SK-N-SH (cell line): ENCODE measurements at regions not wholly inside any gene's neighbourhood (a gene's known extent, or its start where the extent isn't known, plus 50 kb on each side); places are given as distances from the start of the nearest gene placed in this dataset.

Experiments used
- CTCF ChIA-PET: fragments of 300-600, 350-600 bp; formaldehyde crosslinking; extraction: SDS; loops from one replicate; lab custom pipeline; 2021; lab: Yijun Ruan, JAX
- POLR2A ChIA-PET: fragments of 350-600 bp; sonication (Branson Sonifier 250); formaldehyde crosslinking; extraction: SDS; loops from one replicate; lab custom pipeline; 2020; ENCODE audit warnings: antibody characterized with exemption, inconsistent platforms; lab: Yijun Ruan, JAX
- DNase-seq: peaks from one replicate; pipeline ENCODE4 v3.0.0; 2012
- H2AFZ ChIP-seq: fragments of 200-600 bp; sonication (generic); 2 replicates; pipeline ENCODE4 v1.8.1; 2016; ENCODE audit warnings: antibody characterized with exemption, mild to moderate bottlenecking, low read depth
- H3F3A ChIP-seq: fragments of 200-600 bp; sonication (generic); replicated peaks from 2 replicates; pipeline ENCODE3; 2016; ENCODE audit warnings: antibody characterized with exemption, mild to moderate bottlenecking; ENCODE audit not compliant: insufficient read depth
- H3K27ac ChIP-seq, 2 experiments: fragments of 200-500 bp in 1 of 2; fragments of 200-600 bp in 1 of 2; sonication (Bioruptor generic) in 1 of 2; sonication (generic), shearing (Covaris generic) in 1 of 2; 2 replicates each; pipeline versions ENCODE4 v1.5.1 to v1.6.1; 2014 to 2016; ENCODE audit warnings: low read depth in 2 of 2, inconsistent platforms in 1 of 2, low read length in 1 of 2, mild to moderate bottlenecking in 1 of 2, mixed read lengths in 1 of 2
- H3K27me3 ChIP-seq: fragments of 200-600 bp; sonication (generic), shearing (Covaris generic); 2 replicates; pipeline ENCODE4 v1.6.1; 2016; ENCODE audit warnings: mixed run types; ENCODE audit not compliant: insufficient read depth
- H3K36me3 ChIP-seq, 2 experiments: fragments of 200-500 bp in 1 of 2; fragments of 200-600 bp in 1 of 2; sonication (Bioruptor generic) in 1 of 2; sonication (generic) in 1 of 2; replicated peaks in 1 of 2; 2 replicates each; pipeline versions ENCODE3 to v1.5.1; 2014 to 2016; ENCODE audit warnings: low read length in 1 of 2, mild to moderate bottlenecking in 1 of 2; ENCODE audit not compliant: insufficient read depth in 2 of 2, control insufficient read depth in 1 of 2
- H3K4me1 ChIP-seq, 2 experiments: fragments of 200-500 bp in 1 of 2; fragments of 200-600 bp in 1 of 2; sonication (Bioruptor generic) in 1 of 2; sonication (generic), shearing (Covaris generic) in 1 of 2; 2 replicates each; pipeline versions ENCODE4 v1.5.1 to v1.6.1; 2014 to 2016; ENCODE audit warnings: low read depth in 1 of 2, low read length in 1 of 2, mixed run types in 1 of 2; ENCODE audit not compliant: insufficient read depth in 2 of 2, control insufficient read depth in 1 of 2
- H3K4me2 ChIP-seq: fragments of 200-600 bp; sonication (generic), shearing (Covaris generic); 2 replicates; pipeline ENCODE4 v1.6.1; 2017; ENCODE audit warnings: mixed run types
- H3K4me3 ChIP-seq, 2 experiments: fragments of 200-500 bp in 1 of 2; fragments of 200-600 bp in 1 of 2; sonication (Bioruptor generic) in 1 of 2; sonication (generic), shearing (Covaris generic) in 1 of 2; 2 replicates each; pipeline versions ENCODE4 v1.5.1 to v1.8.1; 2014 to 2016; ENCODE audit warnings: low read depth in 2 of 2, inconsistent platforms in 1 of 2, low read length in 1 of 2, mild to moderate bottlenecking in 1 of 2, mixed read lengths in 1 of 2, moderate library complexity in 1 of 2
- H3K79me2 ChIP-seq: fragments of 200-600 bp; sonication (generic); 2 replicates; pipeline ENCODE4 v1.8.1; 2017; ENCODE audit warnings: mild to moderate bottlenecking; ENCODE audit not compliant: insufficient read depth
- H3K9ac ChIP-seq: fragments of 200-600 bp; sonication (generic); 2 replicates; pipeline ENCODE4 v1.6.1; 2017; ENCODE audit warnings: mixed run types
- H3K9me2 ChIP-seq: fragments of 200-600 bp; sonication (generic); 2 replicates; pipeline ENCODE4 v1.6.1; 2017; ENCODE audit warnings: mixed run types
- H3K9me3 ChIP-seq: fragments of 200-600 bp; sonication (generic); 2 replicates; pipeline ENCODE4 v1.6.1; 2017; ENCODE audit warnings: mixed run types, mild to moderate bottlenecking, moderate library complexity
- H4K20me1 ChIP-seq: fragments of 200-600 bp; sonication (generic); 2 replicates; pipeline ENCODE4 v1.6.1; 2017; ENCODE audit warnings: mild to moderate bottlenecking, mixed run types; ENCODE audit not compliant: insufficient read depth
- CHD2 ChIP-seq: fragments of 150-350 bp; IDR thresholded peaks from 2 replicates; pipeline ENCODE4 v1.6.1; 2018; ENCODE audit warnings: low read length; ENCODE audit not compliant: partially characterized antibody
- EZH2phosphoT487 ChIP-seq: fragments of 200-600 bp; sonication (generic); IDR thresholded peaks from 2 replicates; pipeline ENCODE4 v1.6.1; 2017; ENCODE audit warnings: low read depth, mixed run types, mild to moderate bottlenecking, antibody characterized with exemption, moderate library complexity, borderline replicate concordance
- SMC3 ChIP-seq: IDR thresholded peaks from 2 replicates; pipeline ENCODE4 v1.6.1; 2012; ENCODE audit warnings: low read depth, low read length, improper control_type of control experiment
- TAF1 ChIP-seq: IDR thresholded peaks from 2 replicates; pipeline ENCODE4 v1.6.1; 2012; ENCODE audit warnings: low read depth, mild to moderate bottlenecking, low read length, moderate library complexity, borderline replicate concordance
- TCF12 ChIP-seq: IDR thresholded peaks from 2 replicates; pipeline ENCODE4 v1.4.0; 2012
- WGBS: methylation state at CpG from one replicate; pipeline ENCODE4 v1.1.6; 2017; ENCODE audit warnings: low lambda C conversion rate; 5-methylcytosine and 5-hydroxymethylcytosine counted together
- TF ChIP-seq, protein P1 (sequence below): fragments of 150-350 bp; IDR thresholded peaks from 2 replicates; pipeline ENCODE4 v1.6.1; 2016; ENCODE audit warnings: mild to moderate bottlenecking, low read depth, low read length
- TF ChIP-seq, protein P2 (sequence below): IDR thresholded peaks from 2 replicates; pipeline ENCODE4 v1.4.0; 2012; ENCODE audit warnings: low read depth, borderline replicate concordance
- TF ChIP-seq, protein P3 (sequence below): IDR thresholded peaks from 2 replicates; pipeline ENCODE4 v1.6.1; 2012; ENCODE audit warnings: mild to moderate bottlenecking, low read depth, low read length, moderate library complexity

DNA sequence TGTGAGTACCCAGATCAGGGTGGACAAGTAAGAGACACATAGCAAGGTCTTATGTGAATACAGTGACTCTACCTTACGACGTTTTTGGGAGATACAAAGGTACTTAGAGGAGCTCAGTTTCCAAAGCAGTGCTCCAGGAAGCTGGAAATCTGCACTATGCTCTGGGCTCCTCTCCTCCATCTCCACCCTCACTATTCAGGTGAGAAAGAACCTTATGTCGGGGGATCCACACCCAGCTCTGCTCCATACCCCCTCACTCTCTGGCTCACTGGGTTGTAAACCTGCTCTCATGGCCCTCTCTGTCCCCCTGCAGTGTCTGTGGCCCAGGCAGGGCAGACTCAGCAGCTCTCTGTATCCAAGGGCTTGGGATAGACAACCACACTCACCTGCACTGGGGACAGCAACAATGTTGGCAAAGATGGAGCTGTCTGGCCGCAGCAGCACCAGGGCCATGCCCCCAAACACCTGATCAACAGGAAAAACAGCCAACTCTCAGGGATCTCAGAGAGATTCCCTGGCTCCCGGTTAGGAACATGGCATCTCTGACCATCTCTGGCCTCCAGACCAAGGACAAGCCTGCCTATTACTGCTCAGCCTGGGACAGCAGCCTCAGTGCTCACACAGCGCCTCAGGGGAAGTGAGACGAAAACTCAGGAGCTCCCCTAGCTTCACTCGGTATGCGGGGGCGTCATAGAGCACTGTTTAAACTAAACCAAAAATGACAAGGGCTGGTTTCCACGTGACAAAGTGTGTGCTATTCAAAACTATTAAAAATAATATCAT lies 60.9 kb upstream of the TOP3B start:
- H3K4me3 ChIP-seq, result no peak overlapping the region
- CTCF ChIA-PET, result interaction anchor here (5.4 kb wide), 1 partner anchor 16 kb away, joined by 32 read pairs; no protein-coding TSS in a partner anchor

More for the DNA sequence above, 60.9 kb upstream of the TOP3B start:
- Histone ChIP-seq H3K79me2 (no peaks in the 10 kb centered on the region), H3K27me3 (peaks cover 15% of the 10 kb centered on the region; the same call in 1 of the 2 replicates), H3K36me3 (no peaks in the 10 kb centered on the region), H3F3A (no peaks in the 10 kb centered on the region), H3K4me1 (no peaks in the 10 kb centered on the region), H3K9me2 (no peaks in the 10 kb centered on the region), H3K9ac (no peak overlapping the region), H3K4me2 (no peak overlapping the region), H4K20me1 (no peaks in the 10 kb centered on the region), H3K27ac (no peak overlapping the region), H3K9me3 (no peaks in the 10 kb centered on the region), H2AFZ (no peak overlapping the region)
- POLR2A ChIA-PET, result no interaction called here
- WGBS, result 24% methylated on average over 10 of the region's 11 CpGs
- TF ChIP-seq CHD2, result no peak
- no peak for TF ChIP-seq TCF12
- TF ChIP-seq, protein P1, sequence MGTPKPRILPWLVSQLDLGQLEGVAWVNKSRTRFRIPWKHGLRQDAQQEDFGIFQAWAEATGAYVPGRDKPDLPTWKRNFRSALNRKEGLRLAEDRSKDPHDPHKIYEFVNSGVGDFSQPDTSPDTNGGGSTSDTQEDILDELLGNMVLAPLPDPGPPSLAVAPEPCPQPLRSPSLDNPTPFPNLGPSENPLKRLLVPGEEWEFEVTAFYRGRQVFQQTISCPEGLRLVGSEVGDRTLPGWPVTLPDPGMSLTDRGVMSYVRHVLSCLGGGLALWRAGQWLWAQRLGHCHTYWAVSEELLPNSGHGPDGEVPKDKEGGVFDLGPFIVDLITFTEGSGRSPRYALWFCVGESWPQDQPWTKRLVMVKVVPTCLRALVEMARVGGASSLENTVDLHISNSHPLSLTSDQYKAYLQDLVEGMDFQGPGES, result no peak
- TF ChIP-seq, protein P2, sequence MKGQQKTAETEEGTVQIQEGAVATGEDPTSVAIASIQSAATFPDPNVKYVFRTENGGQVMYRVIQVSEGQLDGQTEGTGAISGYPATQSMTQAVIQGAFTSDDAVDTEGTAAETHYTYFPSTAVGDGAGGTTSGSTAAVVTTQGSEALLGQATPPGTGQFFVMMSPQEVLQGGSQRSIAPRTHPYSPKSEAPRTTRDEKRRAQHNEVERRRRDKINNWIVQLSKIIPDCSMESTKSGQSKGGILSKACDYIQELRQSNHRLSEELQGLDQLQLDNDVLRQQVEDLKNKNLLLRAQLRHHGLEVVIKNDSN, result no peak
- no peak for TF ChIP-seq TAF1
- no peak for TF ChIP-seq EZH2phosphoT487
- TF ChIP-seq SMC3, result no peak
- TF ChIP-seq, protein P3, sequence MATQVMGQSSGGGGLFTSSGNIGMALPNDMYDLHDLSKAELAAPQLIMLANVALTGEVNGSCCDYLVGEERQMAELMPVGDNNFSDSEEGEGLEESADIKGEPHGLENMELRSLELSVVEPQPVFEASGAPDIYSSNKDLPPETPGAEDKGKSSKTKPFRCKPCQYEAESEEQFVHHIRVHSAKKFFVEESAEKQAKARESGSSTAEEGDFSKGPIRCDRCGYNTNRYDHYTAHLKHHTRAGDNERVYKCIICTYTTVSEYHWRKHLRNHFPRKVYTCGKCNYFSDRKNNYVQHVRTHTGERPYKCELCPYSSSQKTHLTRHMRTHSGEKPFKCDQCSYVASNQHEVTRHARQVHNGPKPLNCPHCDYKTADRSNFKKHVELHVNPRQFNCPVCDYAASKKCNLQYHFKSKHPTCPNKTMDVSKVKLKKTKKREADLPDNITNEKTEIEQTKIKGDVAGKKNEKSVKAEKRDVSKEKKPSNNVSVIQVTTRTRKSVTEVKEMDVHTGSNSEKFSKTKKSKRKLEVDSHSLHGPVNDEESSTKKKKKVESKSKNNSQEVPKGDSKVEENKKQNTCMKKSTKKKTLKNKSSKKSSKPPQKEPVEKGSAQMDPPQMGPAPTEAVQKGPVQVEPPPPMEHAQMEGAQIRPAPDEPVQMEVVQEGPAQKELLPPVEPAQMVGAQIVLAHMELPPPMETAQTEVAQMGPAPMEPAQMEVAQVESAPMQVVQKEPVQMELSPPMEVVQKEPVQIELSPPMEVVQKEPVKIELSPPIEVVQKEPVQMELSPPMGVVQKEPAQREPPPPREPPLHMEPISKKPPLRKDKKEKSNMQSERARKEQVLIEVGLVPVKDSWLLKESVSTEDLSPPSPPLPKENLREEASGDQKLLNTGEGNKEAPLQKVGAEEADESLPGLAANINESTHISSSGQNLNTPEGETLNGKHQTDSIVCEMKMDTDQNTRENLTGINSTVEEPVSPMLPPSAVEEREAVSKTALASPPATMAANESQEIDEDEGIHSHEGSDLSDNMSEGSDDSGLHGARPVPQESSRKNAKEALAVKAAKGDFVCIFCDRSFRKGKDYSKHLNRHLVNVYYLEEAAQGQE, result no peak
- DNase-seq, result no peak
